HG02970 (cell line): ENCODE measurements at regions not wholly inside any gene's neighbourhood (a gene's known extent, or its start where the extent isn't known, plus 50 kb on each side); places are given as distances from the start of the nearest gene placed in this dataset.
"Not testable (repeated sequence)": the region's sequence is repeated elsewhere in the genome, so short reads cannot be mapped to it uniquely, and the experiment has no call there.

Experiments
- ATAC-seq: cut with Tn5 transposase; IDR thresholded peaks from one replicate; pipeline ENCODE4 v1.9.1; 2021; ENCODE audit warnings: mild to moderate bottlenecking, moderate library complexity, moderate number of reproducible peaks; ENCODE audit not compliant: unreplicated experiment, low FRiP score

GRCh38 chr7:126179916-126180315 is 1072.8 kb downstream of the GRM8 start:
- ATAC-seq = no peak

DNA sequence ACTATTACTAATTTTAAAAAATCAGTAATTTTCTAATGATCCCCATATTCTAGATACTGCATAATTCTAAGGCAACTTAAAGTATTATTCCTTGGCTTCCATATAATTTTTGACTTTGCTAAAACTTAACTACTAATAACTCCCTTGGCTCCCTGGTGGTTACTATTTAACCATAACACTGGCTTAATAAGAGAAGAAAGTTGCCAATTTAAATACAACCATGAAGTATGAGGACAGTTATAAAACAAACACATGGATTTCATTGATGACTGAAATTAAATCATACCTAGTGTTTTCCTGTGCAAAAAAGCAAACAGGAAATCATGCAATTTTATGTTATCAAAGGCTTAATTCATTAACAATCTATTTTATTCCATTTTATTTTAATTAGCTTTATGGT is 1073.9 kb downstream of the GRM8 start:
- no peak for ATAC-seq

- ATAC-seq = no peak
Measured at GRCh38 chr7:126177782-126178181, 1075.0 kb downstream of the GRM8 start.

DNA sequence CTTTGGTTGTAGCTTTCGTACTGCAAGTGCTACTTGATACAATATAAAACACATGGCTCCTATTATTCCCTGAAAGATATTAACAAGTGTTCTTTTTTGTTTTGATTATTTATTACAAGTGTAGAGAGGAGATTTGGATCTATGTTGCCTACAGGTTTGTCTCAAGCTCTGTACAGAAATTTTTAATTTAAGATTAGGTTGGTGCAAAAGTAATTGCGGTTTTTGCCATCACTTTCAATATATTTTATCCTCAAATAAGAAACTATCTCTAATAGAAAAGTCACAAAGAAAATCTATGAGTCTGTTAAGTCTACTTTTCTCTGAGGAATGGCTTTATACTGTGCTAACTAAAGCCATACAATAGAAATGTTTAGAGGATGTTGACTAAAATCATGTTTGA is 1086.1 kb downstream of the GRM8 start:
- ATAC-seq = no peak

GRCh38 chr7:126163647-126164046 is 1089.1 kb downstream of the GRM8 start:
- no peak for ATAC-seq

- ATAC-seq = no peak
Measured at GRCh38 chr7:126157391-126157790, 1095.3 kb downstream of the GRM8 start.

DNA sequence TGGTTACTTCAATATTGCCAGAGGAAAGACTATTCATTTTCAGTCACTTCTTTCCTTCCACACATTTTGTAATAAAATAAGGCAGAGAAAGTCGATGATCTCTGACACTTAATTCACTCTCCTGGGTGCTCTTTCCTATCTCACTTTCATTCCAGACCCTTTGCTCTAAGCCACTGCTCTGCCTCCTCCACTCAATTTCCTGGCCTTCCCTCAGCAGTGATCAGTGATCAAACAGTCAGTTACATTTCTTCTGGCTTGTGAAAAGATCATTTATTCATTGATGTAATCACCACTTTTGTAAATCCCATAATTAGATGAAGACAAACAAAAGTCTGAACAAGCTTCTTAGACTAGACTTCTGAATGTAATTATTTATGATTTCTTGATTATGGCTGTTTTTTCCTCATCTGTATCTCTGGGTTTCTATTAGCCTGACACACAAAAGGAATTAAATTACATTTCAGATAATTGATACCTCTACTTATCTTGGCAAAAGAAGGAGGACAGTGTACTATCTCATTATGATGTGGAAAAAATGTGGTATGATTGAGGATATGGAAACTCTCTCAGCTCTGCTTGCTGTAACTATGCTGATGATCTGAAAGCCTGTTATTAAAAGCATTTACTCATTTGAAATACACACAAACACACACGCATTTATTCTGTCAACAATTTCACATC is 1102.3 kb downstream of the GRM8 start:
- no peak for ATAC-seq

DNA sequence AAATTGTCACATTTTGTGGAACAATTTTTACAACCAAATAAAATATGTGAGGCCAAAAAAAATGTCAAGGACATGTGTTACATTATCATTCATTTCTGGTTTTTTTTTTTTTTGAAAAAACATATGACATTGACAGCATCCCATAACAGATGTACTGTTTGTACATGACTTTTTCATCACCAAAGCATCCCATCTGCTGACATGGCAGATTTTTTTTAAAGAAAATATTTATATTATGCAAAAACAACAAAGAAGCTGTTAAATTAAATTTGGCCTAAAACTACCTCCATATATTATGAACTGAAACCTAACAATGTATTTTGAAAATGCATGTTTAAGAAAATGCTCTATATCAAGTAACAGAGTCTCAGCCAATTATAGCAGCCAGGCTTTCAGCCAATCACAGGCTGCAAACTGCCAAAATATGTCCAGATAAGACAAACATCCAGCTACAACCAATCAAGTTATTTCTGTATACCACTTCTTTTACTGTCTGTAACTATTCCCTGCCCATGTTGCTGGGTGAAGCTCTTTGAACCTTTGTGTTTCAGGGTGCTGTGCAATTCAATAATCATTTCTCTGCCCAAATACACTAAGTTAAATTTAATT is 1111.8 kb downstream of the GRM8 start:
- ATAC-seq = no peak

- no peak for ATAC-seq
Measured at GRCh38 chr7:126119981-126120380, 1132.8 kb downstream of the GRM8 start.

GRCh38 chr7:126103582-126103981 is 1149.2 kb downstream of the GRM8 start:
- no peak for ATAC-seq

GRCh38 chr7:126083014-126083413 is 1153.4 kb upstream of the POT1 start:
- ATAC-seq = no peak

DNA sequence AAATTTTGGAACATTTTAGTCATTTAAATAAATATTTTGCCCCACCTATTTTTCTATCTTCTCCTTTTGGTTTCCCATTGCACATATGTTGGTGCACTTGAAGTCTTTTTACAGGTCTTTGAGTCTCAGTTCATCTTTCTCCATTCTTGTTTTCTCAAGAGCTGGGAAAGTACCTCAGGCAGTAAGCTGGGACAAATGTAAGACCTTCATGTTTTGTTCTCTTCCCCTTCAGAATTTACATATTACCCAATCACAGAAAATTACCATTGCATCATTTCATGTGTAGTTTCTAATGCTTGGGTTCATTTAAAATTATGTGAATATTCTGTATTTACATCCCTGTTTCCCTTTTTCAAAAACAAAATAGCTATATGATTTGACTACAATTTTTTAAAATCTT is 1150.0 kb upstream of the POT1 start:
- no peak for ATAC-seq

GRCh38 chr7:126079151-126079550 is 1149.5 kb upstream of the POT1 start:
- no peak for ATAC-seq

GRCh38 chr7:126065766-126066165 is 1136.1 kb upstream of the POT1 start:
- no peak for ATAC-seq

DNA sequence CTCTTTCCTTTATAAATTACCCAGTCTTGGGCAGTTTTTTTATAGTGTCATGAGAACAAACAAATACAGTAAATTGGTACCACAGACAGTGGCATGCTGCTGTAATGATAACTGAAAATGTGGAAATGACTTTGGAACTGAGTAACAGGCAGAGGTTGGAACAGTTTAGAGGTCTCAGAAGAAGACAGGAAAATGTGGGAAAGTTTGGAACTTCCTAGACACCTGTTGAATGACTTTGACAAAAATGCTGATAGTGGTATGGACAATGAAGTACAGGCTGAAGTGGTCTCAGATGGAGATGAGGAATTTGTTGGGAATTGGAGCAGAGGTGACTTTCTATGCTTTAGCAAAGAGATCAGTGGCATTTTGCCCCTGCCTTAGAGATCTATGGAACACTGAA is 1128.4 kb upstream of the POT1 start:
- ATAC-seq = no peak

- not testable (repeated sequence) for ATAC-seq
Measured at GRCh38 chr7:126056613-126057012, 1127.0 kb upstream of the POT1 start.

- no peak for ATAC-seq
Measured at GRCh38 chr7:126052229-126052628, 1122.6 kb upstream of the POT1 start.

DNA sequence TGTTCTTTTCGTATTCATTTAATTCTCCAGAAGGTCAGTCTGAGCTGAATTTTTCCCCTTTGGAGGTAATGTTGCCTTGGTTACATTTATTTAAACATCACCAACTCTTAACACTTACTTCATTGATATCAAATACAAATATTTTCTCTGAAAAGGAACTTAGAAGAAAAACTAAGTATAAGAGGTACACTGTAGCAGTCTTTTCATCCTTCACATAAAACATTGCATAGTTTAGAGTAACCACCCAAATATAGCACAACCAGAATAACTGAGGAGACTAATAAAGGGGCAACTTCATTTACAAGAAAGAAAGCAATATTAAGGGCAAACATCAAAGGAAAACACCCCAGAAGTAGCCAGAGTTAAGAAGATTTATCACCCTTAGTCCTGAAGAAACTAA is 1115.0 kb upstream of the POT1 start:
- no peak for ATAC-seq

- no peak for ATAC-seq
Measured at GRCh38 chr7:126041472-126041871, 1111.8 kb upstream of the POT1 start.

DNA sequence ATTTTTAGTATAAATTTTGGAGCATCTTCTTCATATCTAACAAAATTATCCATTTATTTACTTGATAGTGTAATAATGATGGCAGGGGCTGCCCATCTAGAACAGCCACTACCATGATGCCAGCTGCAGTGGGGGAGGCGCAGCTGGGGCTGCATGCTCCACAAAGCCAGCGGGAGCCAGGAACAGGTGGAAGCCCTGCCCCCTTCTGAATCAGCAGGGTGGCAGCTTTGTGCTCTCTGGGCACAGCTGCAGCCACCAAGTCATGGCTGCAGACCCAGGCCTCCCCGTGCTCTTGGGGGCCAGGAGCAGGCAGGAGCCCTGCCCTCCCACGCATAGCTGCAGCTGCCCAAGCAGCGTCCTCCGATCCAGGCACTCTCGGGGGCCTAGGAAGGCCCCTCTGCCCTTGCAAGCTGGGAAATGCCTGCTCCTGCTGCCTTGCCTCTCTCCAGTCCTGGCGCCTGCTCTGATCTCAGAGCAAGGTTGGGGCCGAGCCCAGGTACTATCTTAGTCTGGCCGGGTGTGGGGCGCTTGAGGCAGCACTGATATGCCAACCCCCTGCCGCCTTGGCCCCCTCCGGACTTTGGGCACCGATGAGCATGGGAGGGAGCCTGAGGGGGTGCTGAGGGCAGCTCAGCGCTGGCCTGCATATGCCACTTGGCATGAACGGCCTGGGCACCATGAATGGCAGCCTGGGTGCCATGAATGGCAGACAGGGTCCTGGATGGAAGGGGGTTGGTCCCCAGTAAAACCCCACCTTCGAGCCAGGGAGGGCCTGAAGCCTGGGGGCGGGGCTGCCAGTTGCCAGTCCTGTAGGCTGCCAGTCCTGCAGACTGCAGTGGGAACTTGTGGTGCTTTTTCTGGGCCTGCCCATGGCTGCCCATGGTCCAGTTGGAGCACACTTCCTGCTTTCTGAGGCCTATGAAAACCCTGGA is 1110.8 kb upstream of the POT1 start:
- no peak for ATAC-seq

DNA sequence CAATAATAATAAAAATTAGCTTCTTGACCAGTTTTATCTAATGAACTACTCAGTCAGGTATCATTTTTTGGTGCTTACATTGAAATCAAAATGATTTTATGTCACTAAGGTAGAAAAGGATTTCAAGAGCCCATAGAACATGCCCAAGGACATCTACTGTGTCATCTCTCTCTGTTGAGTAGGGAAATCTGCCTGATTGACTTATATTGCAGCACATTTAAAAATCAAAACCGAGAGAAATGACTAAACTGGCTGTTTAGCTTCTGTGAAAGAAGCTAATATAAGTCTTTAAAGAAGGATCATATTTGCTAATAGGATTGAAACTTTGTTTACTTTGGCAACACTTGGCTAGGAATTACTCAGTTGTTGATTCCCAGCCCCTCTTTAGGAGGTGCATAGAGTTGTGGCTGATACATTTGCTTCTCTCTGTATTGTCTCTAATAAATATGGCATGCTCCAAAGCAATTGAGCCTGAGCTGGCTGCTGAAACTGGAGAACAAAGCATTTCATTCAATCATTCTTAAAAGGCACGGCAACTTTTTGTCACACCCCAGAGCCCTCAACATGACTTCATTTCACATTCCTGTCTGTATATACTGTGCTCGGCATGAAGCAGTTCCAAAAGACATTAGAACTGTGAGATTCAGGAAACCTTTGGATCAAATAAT is 1096.9 kb upstream of the POT1 start:
- no peak for ATAC-seq
